WI38 (cell line): ENCODE measurements at regions not wholly inside any gene's neighbourhood (a gene's known extent, or its start where the extent isn't known, plus 50 kb on each side); places are given as distances from the start of the nearest gene placed in this dataset.

Experiments
- H3K4me3 ChIP-seq: 2 replicates; pipeline ENCODE4 v1.5.1; 2011; ENCODE audit warnings: low read depth, mild to moderate bottlenecking, control low read depth, low read length
- CTCF ChIP-seq: IDR thresholded peaks from 2 replicates; pipeline ENCODE4 v1.5.1; 2012; ENCODE audit warnings: low read depth, mild to moderate bottlenecking, control low read depth, low read length

DNA sequence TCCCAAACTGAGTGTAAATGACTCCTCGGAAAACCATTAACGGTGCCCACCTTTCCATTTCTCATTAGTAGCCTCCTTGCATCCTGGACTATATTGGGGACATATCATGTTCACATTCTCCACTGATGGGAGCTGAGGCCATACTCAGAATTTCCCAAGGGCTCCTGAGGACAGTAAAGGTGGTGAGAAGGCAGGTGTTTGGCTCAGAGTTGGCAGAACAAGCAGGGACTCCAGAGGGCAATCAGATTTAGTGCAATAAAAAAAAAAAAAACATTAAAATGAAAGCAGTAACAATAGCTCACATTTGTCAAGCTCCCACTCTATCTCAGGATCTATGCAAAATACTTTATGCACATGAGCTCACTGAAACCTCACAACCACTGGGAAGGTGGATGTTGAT lies 401.4 kb downstream of the MAFB start:
- H3K4me3 ChIP-seq: no peak overlapping the region
- no peak for TF ChIP-seq CTCF

DNA sequence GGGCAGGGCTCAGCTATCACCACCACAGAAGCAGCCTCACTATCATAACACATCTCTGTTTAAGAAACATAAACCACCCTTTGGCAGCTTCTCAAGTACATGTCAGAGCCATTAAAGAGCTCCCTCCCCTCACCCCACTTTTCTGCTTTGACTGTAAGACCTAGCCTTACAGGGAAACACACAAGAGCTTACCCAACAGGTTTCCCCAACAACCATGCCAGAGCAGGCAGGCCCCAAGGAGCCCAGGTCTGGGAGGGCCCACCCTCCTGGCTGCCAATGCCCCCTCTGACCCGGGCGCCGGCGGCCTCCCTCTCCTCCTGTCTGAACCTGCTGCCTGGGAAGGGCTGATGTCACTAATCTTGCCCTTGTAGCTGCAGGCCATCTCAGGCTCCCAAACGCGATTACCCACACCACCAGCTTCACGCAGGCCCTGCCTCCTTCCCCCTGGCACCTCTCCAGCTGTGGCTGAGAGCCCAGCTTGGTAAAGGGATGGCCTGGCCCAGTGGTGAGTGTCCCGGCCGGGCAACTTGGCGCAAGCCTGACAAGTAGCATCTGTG lies 402.0 kb downstream of the MAFB start:
- no peak overlapping the region for H3K4me3 ChIP-seq
- TF ChIP-seq CTCF: no peak

DNA sequence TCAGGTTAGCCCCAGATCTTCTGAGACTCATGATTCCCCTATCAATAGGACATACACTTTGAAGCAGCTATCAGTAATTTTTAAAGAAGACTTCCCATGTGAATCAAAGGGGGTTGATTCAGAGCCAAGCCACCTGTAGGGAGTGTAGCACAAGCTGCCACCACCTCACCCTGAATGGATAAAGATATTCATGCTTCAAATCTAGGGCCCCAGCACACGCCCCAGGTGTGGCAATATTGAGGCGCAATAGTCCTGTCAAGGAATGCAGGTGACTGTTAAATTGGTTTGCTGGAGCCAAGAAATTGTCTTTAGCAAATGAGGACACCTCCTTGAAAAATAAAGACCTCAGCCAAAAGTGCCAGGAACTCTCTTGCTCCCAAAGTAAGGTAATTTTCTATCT lies 404.4 kb downstream of the MAFB start:
- H3K4me3 ChIP-seq: no peak overlapping the region
- TF ChIP-seq CTCF: no peak

- no peak for TF ChIP-seq CTCF
- H3K4me3 ChIP-seq: no peak overlapping the region
These were observed 405.3 kb downstream of the MAFB start for GRCh38 chr20:40283689-40284088.

- H3K4me3 ChIP-seq: no peak overlapping the region
- TF ChIP-seq CTCF: no peak
These were observed 406.1 kb downstream of the MAFB start for GRCh38 chr20:40282941-40283340.

- no peak overlapping the region for H3K4me3 ChIP-seq
- TF ChIP-seq CTCF: no peak
These were observed 406.5 kb downstream of the MAFB start for GRCh38 chr20:40282541-40282940.

GRCh38 chr20:40280616-40281015 lies 408.4 kb downstream of the MAFB start:
- no peak overlapping the region for H3K4me3 ChIP-seq
- TF ChIP-seq CTCF: no peak
